GM19023 (cell line): ENCODE measurements at regions not wholly inside any gene's neighbourhood (a gene's known extent, or its start where the extent isn't known, plus 50 kb on each side); places are given as distances from the start of the nearest gene placed in this dataset.

ENCODE experiments used
- ATAC-seq: cut with Tn5 transposase; IDR thresholded peaks from one replicate; pipeline ENCODE4 v1.9.1; 2021; ENCODE audit warnings: mild to moderate bottlenecking, moderate library complexity; ENCODE audit not compliant: unreplicated experiment

GRCh38 chr6:44701637-44702101, 314.2 kb downstream of the CDC5L start:
- no peak for ATAC-seq

GRCh38 chr6:44702292-44702691, 314.8 kb downstream of the CDC5L start:
- ATAC-seq = no peak

- no peak for ATAC-seq
Measured at GRCh38 chr6:44704240-44705150, 317.0 kb downstream of the CDC5L start.

- no peak for ATAC-seq
Measured at GRCh38 chr6:44705596-44705995, 318.1 kb downstream of the CDC5L start.

- no peak for ATAC-seq
Measured at GRCh38 chr6:44706011-44706410, 318.5 kb downstream of the CDC5L start.

- ATAC-seq = no peak
Measured at GRCh38 chr6:44708208-44708607, 320.7 kb downstream of the CDC5L start.

- ATAC-seq = no peak
Measured at GRCh38 chr6:44712353-44713111, 325.0 kb downstream of the CDC5L start.

- no peak for ATAC-seq
Measured at GRCh38 chr6:44715188-44715587, 327.7 kb downstream of the CDC5L start.

GRCh38 chr6:44715925-44716324, 328.4 kb downstream of the CDC5L start:
- no peak for ATAC-seq

GRCh38 chr6:44717431-44717830, 329.9 kb downstream of the CDC5L start:
- no peak for ATAC-seq

- ATAC-seq = no peak
Measured at GRCh38 chr6:44721954-44722578, 334.6 kb downstream of the CDC5L start.

- no peak for ATAC-seq
Measured at GRCh38 chr6:44722736-44723135, 335.2 kb downstream of the CDC5L start.

- ATAC-seq = no peak
Measured at GRCh38 chr6:44723439-44724197, 336.1 kb downstream of the CDC5L start.

GRCh38 chr6:44725070-44725469, 337.6 kb downstream of the CDC5L start:
- ATAC-seq = no peak

GRCh38 chr6:44727651-44728630, 340.4 kb downstream of the CDC5L start:
- no peak for ATAC-seq

GRCh38 chr6:44730771-44731391, 343.4 kb downstream of the CDC5L start:
- no peak for ATAC-seq

GRCh38 chr6:44731485-44732095, 344.1 kb downstream of the CDC5L start:
- no peak for ATAC-seq

GRCh38 chr6:44732243-44732642, 344.7 kb downstream of the CDC5L start:
- no peak for ATAC-seq

- ATAC-seq = no peak
Measured at GRCh38 chr6:44733126-44733525, 345.6 kb downstream of the CDC5L start.
